Fibroblast of lung (primary cell): ENCODE measurements at regions not wholly inside any gene's neighbourhood (a gene's known extent, or its start where the extent isn't known, plus 50 kb on each side); places are given as distances from the start of the nearest gene placed in this dataset.
"Not testable (repeated sequence)": the region's sequence is repeated elsewhere in the genome, so short reads cannot be mapped to it uniquely, and the experiment has no call there.

Experiments
- DNase-seq, 2 donors: peaks; one replicate each; pipeline versions ENCODE4 v3.0.0 to v3.0.0-alpha.2; 2010; ENCODE audit warnings: low read depth in 2 of 2
- H2AFZ ChIP-seq: 2 replicates; pipeline ENCODE4 v1.5.1; 2012; ENCODE audit warnings: low read length, control low read depth, inconsistent platforms
- H3K27ac ChIP-seq: 2 replicates; pipeline ENCODE4 v1.5.1; 2011; ENCODE audit warnings: low read length, control low read depth; ENCODE audit not compliant: insufficient read depth
- H3K27me3 ChIP-seq: 2 replicates; pipeline ENCODE4 v1.5.1; 2011; ENCODE audit warnings: mild to moderate bottlenecking, low read length; ENCODE audit not compliant: control insufficient read depth, insufficient read depth
- H3K36me3 ChIP-seq: 2 replicates; pipeline ENCODE4 v1.5.1; 2011; ENCODE audit warnings: low read length; ENCODE audit not compliant: control insufficient read depth, insufficient read depth
- H3K4me1 ChIP-seq: 2 replicates; pipeline ENCODE4 v1.5.1; 2011; ENCODE audit warnings: low read length; ENCODE audit not compliant: control insufficient read depth, insufficient read depth; ENCODE audit errors: extremely low read depth
- H3K4me2 ChIP-seq: 2 replicates; pipeline ENCODE4 v1.5.1; 2011; ENCODE audit warnings: low read length, control low read depth; ENCODE audit not compliant: insufficient read depth; ENCODE audit errors: extremely low read depth
- H3K4me3 ChIP-seq, 4 experiments: fragments of 200-600 bp in 1 of 4; sonication (generic) in 1 of 4; replicated peaks in 1 of 4; 2 replicates each; pipeline ENCODE4 v1.5.1; 2011 to 2016; ENCODE audit warnings: low read length in 4 of 4, low read depth in 3 of 4, mild to moderate bottlenecking in 3 of 4, control low read depth in 2 of 4, inconsistent platforms in 1 of 4, mixed read lengths in 1 of 4; ENCODE audit not compliant: insufficient read depth in 1 of 4; ENCODE audit errors: control extremely low read depth in 1 of 4
- H3K79me2 ChIP-seq: 2 replicates; pipeline ENCODE4 v1.5.1; 2012; ENCODE audit warnings: mild to moderate bottlenecking, low read length, inconsistent platforms; ENCODE audit not compliant: control insufficient read depth, insufficient read depth
- H3K9ac ChIP-seq: 2 replicates; pipeline ENCODE4 v1.5.1; 2011; ENCODE audit warnings: mild to moderate bottlenecking, low read length, control low read depth; ENCODE audit not compliant: insufficient read depth
- H3K9me3 ChIP-seq: 2 replicates; pipeline ENCODE4 v1.5.1; 2012; ENCODE audit warnings: low read depth, low read length; ENCODE audit not compliant: control insufficient read depth, insufficient read depth
- H4K20me1 ChIP-seq: 2 replicates; pipeline ENCODE4 v1.5.1; 2011; ENCODE audit warnings: low read length; ENCODE audit not compliant: control insufficient read depth, insufficient read depth; ENCODE audit errors: extremely low read depth

DNA sequence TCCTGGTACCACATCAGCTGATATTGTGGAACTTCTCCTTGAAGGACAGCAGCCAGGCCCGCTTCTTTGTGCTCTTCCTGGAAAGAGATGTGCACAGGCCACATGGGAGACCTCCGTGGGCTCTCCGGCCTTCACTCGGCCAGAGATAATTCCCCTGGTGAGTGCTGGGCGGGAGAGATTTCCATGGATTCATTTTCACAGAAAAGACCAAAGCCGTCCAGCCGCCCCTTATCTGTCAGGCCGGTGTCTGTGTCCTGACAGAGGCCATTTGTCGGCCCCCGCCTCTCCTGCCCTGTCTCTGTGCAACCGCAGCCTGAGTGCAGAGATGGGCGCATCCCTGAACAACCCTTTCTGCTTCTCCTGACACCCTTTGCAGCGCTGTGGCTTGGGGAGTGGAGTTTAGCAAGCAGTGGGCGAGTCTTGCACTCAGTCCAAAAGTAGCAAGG is 197.9 kb downstream of the BANP start:
- not testable (repeated sequence) for H3K9ac ChIP-seq, H3K27me3 ChIP-seq, H3K36me3 ChIP-seq, H2AFZ ChIP-seq, H4K20me1 ChIP-seq, H3K27ac ChIP-seq, H3K4me1 ChIP-seq, H3K79me2 ChIP-seq, H3K4me3 ChIP-seq, H3K9me3 ChIP-seq, DNase-seq, H3K4me2 ChIP-seq

DNA sequence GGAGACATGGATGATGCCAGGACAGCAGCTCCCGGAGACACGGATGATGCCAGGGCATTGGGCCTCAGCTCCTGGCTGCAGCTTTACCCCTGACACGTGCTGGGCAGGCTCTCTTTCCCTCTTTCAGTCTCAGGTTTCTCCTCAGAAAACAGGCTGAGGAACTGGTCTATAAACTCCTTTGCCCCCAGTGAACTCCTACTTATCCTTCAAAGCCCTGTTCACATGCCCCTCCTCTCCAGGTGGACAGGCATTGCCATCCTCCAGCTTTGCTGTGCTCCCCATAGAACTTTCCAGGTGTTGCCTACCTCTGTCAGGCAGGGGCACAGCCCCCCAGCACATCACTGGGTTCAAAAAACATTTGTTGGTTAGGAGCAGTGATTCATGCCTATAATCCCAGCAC is 198.4 kb downstream of the BANP start:
- H3K4me2 ChIP-seq, H4K20me1 ChIP-seq, H3K36me3 ChIP-seq, H3K9me3 ChIP-seq, H3K4me1 ChIP-seq, H3K9ac ChIP-seq, H3K79me2 ChIP-seq, DNase-seq, H3K27ac ChIP-seq, H3K27me3 ChIP-seq, H2AFZ ChIP-seq, H3K4me3 ChIP-seq: not testable (repeated sequence)

DNA sequence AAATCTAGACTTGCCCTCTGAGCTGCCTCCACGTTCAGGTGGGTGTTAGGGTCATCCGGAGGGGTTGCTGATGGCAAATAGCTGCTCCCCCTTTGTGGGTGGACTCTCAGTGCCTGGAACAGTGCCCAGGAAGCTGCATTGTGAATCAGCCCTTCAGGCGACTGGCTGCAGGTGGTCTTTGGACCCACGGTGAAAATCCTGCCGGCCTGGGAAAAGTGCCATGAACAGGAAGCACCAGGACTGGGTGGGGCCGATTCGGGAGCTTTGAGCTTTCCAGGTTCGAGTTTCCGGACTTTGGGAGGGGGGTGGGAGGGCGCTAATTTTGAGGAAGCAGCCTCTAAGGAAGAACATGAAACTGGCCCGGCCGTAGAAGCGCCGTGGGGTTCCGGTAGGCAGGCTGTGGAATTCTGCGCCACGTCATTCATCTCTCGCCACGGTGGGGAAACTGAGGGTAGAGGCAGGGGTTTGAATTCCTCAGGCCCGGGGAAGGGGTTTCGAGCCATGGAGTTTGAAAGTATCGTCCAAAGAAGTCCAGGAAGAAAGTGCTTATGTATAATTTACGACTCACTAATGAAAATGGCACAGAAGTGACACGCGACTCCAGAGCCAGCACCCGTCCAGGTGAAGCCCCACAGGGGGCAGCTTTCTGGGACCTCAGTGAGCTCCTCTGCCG is 199.4 kb downstream of the BANP start:
- H3K4me3 ChIP-seq, H3K27ac ChIP-seq, H3K79me2 ChIP-seq, H3K4me2 ChIP-seq, H2AFZ ChIP-seq, H3K9me3 ChIP-seq, DNase-seq, H3K36me3 ChIP-seq, H3K27me3 ChIP-seq, H4K20me1 ChIP-seq, H3K4me1 ChIP-seq, H3K9ac ChIP-seq: not testable (repeated sequence)

DNA sequence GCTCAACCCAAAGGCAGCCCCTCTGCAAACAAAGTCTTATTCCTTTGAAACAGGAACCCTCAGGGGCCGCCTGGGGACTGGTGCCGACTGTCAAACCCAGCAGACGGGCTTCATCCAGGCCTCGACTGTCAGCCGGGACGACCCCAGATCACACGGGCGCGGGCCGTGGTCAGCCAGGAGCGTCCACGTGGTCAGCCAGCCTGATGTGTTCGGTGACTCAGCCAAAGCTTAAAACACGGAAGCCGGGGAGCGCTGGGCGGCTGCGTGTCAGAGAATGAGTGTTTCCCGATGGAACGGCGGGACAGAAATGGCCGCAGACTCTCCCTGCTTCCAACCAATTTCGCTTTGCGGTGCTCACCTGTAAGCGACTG is 199.9 kb downstream of the BANP start:
- H3K4me3 ChIP-seq, H3K79me2 ChIP-seq, H4K20me1 ChIP-seq, H2AFZ ChIP-seq, H3K4me1 ChIP-seq, H3K27me3 ChIP-seq, H3K9ac ChIP-seq, H3K36me3 ChIP-seq, H3K27ac ChIP-seq, H3K4me2 ChIP-seq, H3K9me3 ChIP-seq: not testable (repeated sequence)
- DNase-seq, result peak; percentile 60 to 76

- peak in 1 of 2 donors; percentile 22 for DNase-seq
- H3K4me1 ChIP-seq, result not testable (repeated sequence)
These were observed 200.9 kb downstream of the BANP start for GRCh38 chr16:88151859-88152843.

DNA sequence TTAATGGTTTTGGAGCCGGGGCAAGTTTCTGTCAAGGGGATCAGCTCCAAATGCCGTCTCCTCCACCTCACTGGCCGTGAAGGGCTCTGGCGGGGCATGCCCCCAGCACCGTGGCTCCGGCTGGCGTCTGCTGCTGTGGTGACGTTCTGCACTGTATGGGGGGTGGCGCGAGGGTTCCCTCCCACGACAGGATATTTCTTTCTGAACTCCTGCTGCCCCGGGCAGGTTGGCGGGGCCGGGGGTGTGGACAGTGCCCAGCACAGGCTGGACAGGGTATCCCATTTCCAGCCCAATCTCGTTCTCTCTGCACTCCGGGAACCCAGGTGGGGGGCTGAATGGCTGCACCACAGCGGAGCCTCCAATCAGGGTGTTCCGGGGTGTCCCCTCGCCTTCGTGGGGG is 201.6 kb downstream of the BANP start:
- not testable (repeated sequence) for H3K4me2 ChIP-seq, H3K4me1 ChIP-seq, H3K79me2 ChIP-seq, H3K27ac ChIP-seq, H2AFZ ChIP-seq, H3K9me3 ChIP-seq, H4K20me1 ChIP-seq, H3K36me3 ChIP-seq, H3K9ac ChIP-seq, H3K4me3 ChIP-seq, H3K27me3 ChIP-seq
- peak in 1 of 2 donors; percentile 34 for DNase-seq

More at GRCh38 chr16:88151859-88152843, 200.9 kb downstream of the BANP start:
- not testable (repeated sequence) for H3K27ac ChIP-seq, H3K36me3 ChIP-seq, H3K4me2 ChIP-seq, H3K79me2 ChIP-seq, H3K4me3 ChIP-seq, H2AFZ ChIP-seq, H3K27me3 ChIP-seq, H3K9me3 ChIP-seq, H3K9ac ChIP-seq, H4K20me1 ChIP-seq
